B cell (primary cell): ENCODE measurements at regions not wholly inside any gene's neighbourhood (a gene's known extent, or its start where the extent isn't known, plus 50 kb on each side); places are given as distances from the start of the nearest gene placed in this dataset.

ENCODE experiments used
- ATAC-seq: fragments of 200-7000 bp; cut with Tn5 transposase; one replicate; pipeline ENCODE4 v1.10.0; 2021; ENCODE audit warnings: low read depth, mild to moderate bottlenecking, moderate number of reproducible peaks, moderate library complexity
- CTCF ChIA-PET: fragments of 350-600 bp; sonication (Branson Sonifier 250); formaldehyde crosslinking; loops from one replicate; lab custom pipeline; 2021; ENCODE audit warnings: antibody characterized with exemption, inconsistent platforms; lab: Charles Lee
- POLR2A ChIA-PET: fragments of 350-600 bp; sonication (Branson Sonifier 250); formaldehyde crosslinking; loops from one replicate; lab custom pipeline; 2021; ENCODE audit warnings: antibody characterized with exemption; lab: Charles Lee
- DNase-seq: peaks from one replicate; pipeline ENCODE4 v3.0.0; 2013
- H2AFZ ChIP-seq: 2 replicates; pipeline ENCODE4 v1.6.1; 2012; ENCODE audit warnings: mild to moderate bottlenecking, low read depth, low read length; ENCODE audit not compliant: insufficient read depth, poor library complexity, severe bottlenecking
- H3K27ac ChIP-seq, 2 donors: 1 replicate in 1 of 2; 2 replicates in 1 of 2; pipeline ENCODE4 v1.5.1; 2012 to 2013; ENCODE audit warnings: low read length in 2 of 2, mild to moderate bottlenecking in 2 of 2, moderate library complexity in 1 of 2
- H3K27me3 ChIP-seq, 4 experiments: fragments of 200-600 bp in 1 of 4; sonication (generic) in 1 of 4; replicated peaks in 1 of 4; 1 replicate in 2 of 4; 2 replicates in 2 of 4; pipeline versions ENCODE4 v1.6.1 to v1.7.0; 2013 to 2016; ENCODE audit warnings: low read length in 3 of 4, mild to moderate bottlenecking in 2 of 4, mixed read lengths in 1 of 4, moderate library complexity in 1 of 4; ENCODE audit not compliant: insufficient read depth in 4 of 4, control insufficient read depth in 3 of 4; ENCODE audit errors: control extremely low read depth in 1 of 4
- H3K36me3 ChIP-seq, 2 experiments: replicated peaks in 1 of 2; 1 replicate in 1 of 2; 2 replicates in 1 of 2; pipeline versions ENCODE4 v1.6.1 to v1.7.1; 2013; ENCODE audit warnings: low read length in 1 of 2; ENCODE audit not compliant: insufficient read depth in 2 of 2, control insufficient read depth in 1 of 2; ENCODE audit errors: control extremely low read depth in 1 of 2, extremely low read depth in 1 of 2
- H3K4me1 ChIP-seq, 2 donors: fragments of 200-600 bp in 1 of 2; sonication (generic) in 1 of 2; 1 replicate in 1 of 2; 2 replicates in 1 of 2; pipeline versions ENCODE4 v1.5.1 to v1.6.1; 2013 to 2017; ENCODE audit warnings: low read length in 2 of 2; ENCODE audit not compliant: control insufficient read depth in 2 of 2, insufficient read depth in 2 of 2
- H3K4me2 ChIP-seq: replicated peaks from 2 replicates; pipeline ENCODE3; 2012; ENCODE audit warnings: mild to moderate bottlenecking, low read depth, low read length; ENCODE audit not compliant: poor library complexity, severe bottlenecking
- H3K4me3 ChIP-seq, 5 experiments: fragments of 200-600 bp in 1 of 5; sonication (generic) in 1 of 5; 1 replicate in 3 of 5; 2 replicates in 2 of 5; pipeline versions ENCODE4 v1.5.1 to v1.7.0; 2011 to 2016; ENCODE audit warnings: low read length in 4 of 5, mild to moderate bottlenecking in 4 of 5, low read depth in 2 of 5, control low read depth in 1 of 5, moderate library complexity in 1 of 5; ENCODE audit not compliant: insufficient read depth in 1 of 5; ENCODE audit errors: control extremely low read depth in 1 of 5, extremely low read depth in 1 of 5
- H3K79me2 ChIP-seq: fragments of 200-600 bp; sonication (generic); one replicate; pipeline ENCODE4 v1.6.0; 2016; ENCODE audit warnings: low read length; ENCODE audit not compliant: control insufficient read depth, insufficient read depth
- H3K9ac ChIP-seq: fragments of 200-600 bp; sonication (generic); 2 replicates; pipeline ENCODE4 v1.6.1; 2017; ENCODE audit warnings: mild to moderate bottlenecking, low read length, moderate library complexity
- H3K9me3 ChIP-seq, 3 donors: one replicate each; pipeline versions ENCODE4 v1.6.1 to v1.7.1; 2013; ENCODE audit warnings: low read length in 2 of 3; ENCODE audit not compliant: control insufficient read depth in 2 of 3, insufficient read depth in 1 of 3; ENCODE audit errors: control extremely low read depth in 1 of 3
- H4K20me1 ChIP-seq: 2 replicates; pipeline ENCODE4 v1.6.0; 2012; ENCODE audit warnings: mild to moderate bottlenecking, low read length; ENCODE audit not compliant: insufficient read depth, control insufficient read depth, poor library complexity, severe bottlenecking
- H3K27ac Mint-ChIP-seq: one replicate; pipeline ENCODE4 v1.8.0; 2021; ENCODE audit warnings: mixed read lengths
- H3K27me3 Mint-ChIP-seq: one replicate; pipeline ENCODE4 v1.8.0; 2021; ENCODE audit warnings: mixed read lengths
- H3K4me1 Mint-ChIP-seq: one replicate; pipeline ENCODE4 v1.8.0; 2021; ENCODE audit warnings: mixed read lengths
- H3K4me3 Mint-ChIP-seq: one replicate; pipeline ENCODE4 v1.8.0; 2021; ENCODE audit warnings: mixed read lengths
- H3K9me3 Mint-ChIP-seq: one replicate; pipeline ENCODE4 v1.8.0; 2022; ENCODE audit warnings: mixed read lengths; ENCODE audit not compliant: insufficient read depth
- CTCF ChIP-seq: fragments of 200-600 bp; IDR thresholded peaks from one replicate; pipeline ENCODE4 v1.8.0; 2022; ENCODE audit warnings: antibody characterized with exemption, mild to moderate bottlenecking
- EZH2 ChIP-seq: IDR thresholded peaks from 2 replicates; pipeline ENCODE4 v1.6.1; 2012; ENCODE audit warnings: borderline replicate concordance, low read depth, mild to moderate bottlenecking, moderate library complexity, low read length; ENCODE audit not compliant: insufficient read depth, poor library complexity, severe bottlenecking
- WGBS: methylation state at CpG from one replicate; pipeline ENCODE4 v1.1.5; 2013; ENCODE audit warnings: missing lambda C conversion rate; ENCODE audit not compliant: insufficient coverage; 5-methylcytosine and 5-hydroxymethylcytosine counted together
- intact Hi-C: fragments of 100-400 bp; cut with micrococcal nuclease; formaldehyde crosslinking; loops from one replicate; pipeline ENCODE4 v1.10.0; 2022

GRCh38 chr1:38249001-38249400, 202.4 kb upstream of the POU3F1 start:
- ChIA-PET POLR2A (no interaction called here), CTCF (no interaction called here)
- Mint-ChIP-seq H3K9me3 (no peaks in the 10 kb centered on the region), H3K4me3 (no peak overlapping the region), H3K27ac (no peak overlapping the region), H3K4me1 (no peaks in the 10 kb centered on the region), H3K27me3 (peaks cover 30% of the 10 kb centered on the region)
- H3K9ac ChIP-seq: no peak overlapping the region
- H2AFZ ChIP-seq: no peak overlapping the region
- H3K4me2 ChIP-seq: no peak overlapping the region
- intact Hi-C loops: no loop called here
- TF ChIP-seq EZH2: no peak
- TF ChIP-seq CTCF: no peak
- no peak overlapping the region for H3K27ac ChIP-seq
- H4K20me1 ChIP-seq: no peaks in the 10 kb centered on the region
- no peaks in the 10 kb centered on the region for H3K9me3 ChIP-seq
- H3K79me2 ChIP-seq: no peaks in the 10 kb centered on the region
- ATAC-seq: no peak
- no peak overlapping the region for H3K4me3 ChIP-seq
- WGBS: 71% methylated on average over 4 of the region's 7 CpGs
- H3K4me1 ChIP-seq: no peaks in the 10 kb centered on the region
- peaks cover 0 to 6% (median 1%) of the 10 kb centered on the region in 4 experiments for H3K27me3 ChIP-seq
- H3K36me3 ChIP-seq: no peaks in the 10 kb centered on the region
- DNase-seq: no peak

- Histone ChIP-seq H3K36me3 (no peaks in the 10 kb centered on the region), H3K4me3 (no peak overlapping the region), H3K4me2 (no peak overlapping the region), H3K79me2 (no peaks in the 10 kb centered on the region), H3K9me3 (no peaks in the 10 kb centered on the region), H3K4me1 (no peaks in the 10 kb centered on the region), H3K27me3 (peaks cover 0 to 6% (median 1%) of the 10 kb centered on the region in 4 experiments), H2AFZ (no peak overlapping the region), H3K27ac (no peak overlapping the region), H4K20me1 (no peaks in the 10 kb centered on the region), H3K9ac (no peak overlapping the region)
- TF ChIP-seq EZH2: no peak
- no peak for TF ChIP-seq CTCF
- ChIA-PET CTCF (no interaction called here), POLR2A (no interaction called here)
- intact Hi-C loops: no loop called here
- Mint-ChIP-seq H3K27ac (no peak overlapping the region), H3K9me3 (no peaks in the 10 kb centered on the region), H3K4me1 (no peaks in the 10 kb centered on the region), H3K4me3 (no peak overlapping the region), H3K27me3 (peaks cover 24% of the 10 kb centered on the region)
- 81% methylated on average over 18 of the region's 24 CpGs for WGBS
- ATAC-seq (no peak), DNase-seq (no peak)
Measured at GRCh38 chr1:38246955-38247952, 200.7 kb upstream of the POU3F1 start.
